ENCODE measurements at regions not wholly inside any gene's neighbourhood (a gene's known extent, or its start where the extent isn't known, plus 50 kb on each side); places are given as distances from the start of the nearest gene placed in this dataset.

DNA sequence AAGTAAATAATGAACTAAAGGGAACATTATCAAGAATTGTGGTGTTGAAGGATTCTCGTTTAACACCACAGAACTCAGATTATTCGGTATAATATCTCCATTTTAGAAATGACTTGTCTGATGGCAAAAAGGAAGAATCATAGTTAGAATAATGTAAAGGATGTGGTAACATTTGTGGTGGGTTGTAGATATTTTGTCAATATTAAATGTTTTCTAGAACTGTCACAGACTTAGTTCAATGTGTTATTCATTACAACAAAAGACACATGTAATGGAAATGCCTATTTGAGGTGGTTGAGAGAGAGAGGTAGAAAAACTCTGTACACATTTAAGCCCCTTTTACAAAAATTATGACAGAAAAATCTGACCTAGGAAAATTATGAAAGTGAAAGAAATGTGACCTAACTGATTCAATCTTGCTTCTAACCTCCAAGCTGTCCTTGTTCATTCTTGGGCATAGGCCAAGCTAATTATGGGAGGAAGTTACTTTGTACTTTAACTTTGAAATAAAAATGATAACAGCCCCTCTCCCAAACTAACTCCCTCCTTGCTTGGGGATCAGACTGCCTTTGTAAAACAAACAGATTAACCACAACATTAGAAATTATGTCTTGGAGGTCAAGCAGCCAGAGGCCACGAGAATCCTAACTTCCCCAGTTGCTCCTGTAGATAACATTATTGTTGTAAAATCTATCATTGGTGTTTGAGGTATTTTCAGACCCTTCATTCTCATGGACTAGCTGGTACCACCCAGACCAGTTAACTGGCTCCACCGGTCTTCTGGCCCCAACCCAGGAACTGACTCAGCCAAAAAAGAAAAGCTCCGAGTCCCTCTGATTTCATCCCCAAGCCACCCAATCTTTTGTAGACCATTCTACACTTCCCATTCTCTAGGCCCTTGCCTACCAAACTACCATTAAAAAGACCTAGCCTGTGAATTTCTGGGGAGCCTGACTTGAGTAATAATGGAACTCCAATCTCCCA, 1287.8 kb upstream of the CDH8 start:
- no peak for TF ChIP-seq POLR2A (IDR thresholded peaks at IDR 0.05)
- TF ChIP-seq, protein P1, sequence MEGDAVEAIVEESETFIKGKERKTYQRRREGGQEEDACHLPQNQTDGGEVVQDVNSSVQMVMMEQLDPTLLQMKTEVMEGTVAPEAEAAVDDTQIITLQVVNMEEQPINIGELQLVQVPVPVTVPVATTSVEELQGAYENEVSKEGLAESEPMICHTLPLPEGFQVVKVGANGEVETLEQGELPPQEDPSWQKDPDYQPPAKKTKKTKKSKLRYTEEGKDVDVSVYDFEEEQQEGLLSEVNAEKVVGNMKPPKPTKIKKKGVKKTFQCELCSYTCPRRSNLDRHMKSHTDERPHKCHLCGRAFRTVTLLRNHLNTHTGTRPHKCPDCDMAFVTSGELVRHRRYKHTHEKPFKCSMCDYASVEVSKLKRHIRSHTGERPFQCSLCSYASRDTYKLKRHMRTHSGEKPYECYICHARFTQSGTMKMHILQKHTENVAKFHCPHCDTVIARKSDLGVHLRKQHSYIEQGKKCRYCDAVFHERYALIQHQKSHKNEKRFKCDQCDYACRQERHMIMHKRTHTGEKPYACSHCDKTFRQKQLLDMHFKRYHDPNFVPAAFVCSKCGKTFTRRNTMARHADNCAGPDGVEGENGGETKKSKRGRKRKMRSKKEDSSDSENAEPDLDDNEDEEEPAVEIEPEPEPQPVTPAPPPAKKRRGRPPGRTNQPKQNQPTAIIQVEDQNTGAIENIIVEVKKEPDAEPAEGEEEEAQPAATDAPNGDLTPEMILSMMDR (IDR thresholded peaks at IDR 0.05): no peak
- no peak for TF ChIP-seq POLR2AphosphoS5 (IDR thresholded peaks at IDR 0.05)
